HG03457 (cell line): ENCODE measurements at regions not wholly inside any gene's neighbourhood (a gene's known extent, or its start where the extent isn't known, plus 50 kb on each side); places are given as distances from the start of the nearest gene placed in this dataset.

ENCODE experiments used
- ATAC-seq: cut with Tn5 transposase; IDR thresholded peaks from one replicate; pipeline ENCODE4 v1.9.1; 2021; ENCODE audit warnings: moderate number of reproducible peaks; ENCODE audit not compliant: unreplicated experiment

DNA sequence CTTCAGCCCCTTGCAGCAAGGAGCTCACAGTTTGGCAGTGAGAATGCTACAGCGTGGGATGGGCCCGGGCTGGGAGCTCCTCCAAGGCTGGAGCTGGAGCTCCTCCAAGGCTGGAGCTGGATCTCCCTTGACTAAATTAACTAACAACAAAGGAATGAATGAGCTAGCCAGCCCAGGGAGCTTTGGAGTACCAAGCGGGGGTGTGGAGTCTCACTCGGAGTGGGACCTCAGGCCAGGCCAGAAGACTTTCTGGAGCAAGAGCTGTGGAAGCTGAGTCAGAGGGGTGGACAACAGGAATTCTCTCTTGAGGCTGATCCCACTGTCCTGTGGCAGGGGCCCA is 244.7 kb upstream of the HS6ST1 start:
- no peak for ATAC-seq

DNA sequence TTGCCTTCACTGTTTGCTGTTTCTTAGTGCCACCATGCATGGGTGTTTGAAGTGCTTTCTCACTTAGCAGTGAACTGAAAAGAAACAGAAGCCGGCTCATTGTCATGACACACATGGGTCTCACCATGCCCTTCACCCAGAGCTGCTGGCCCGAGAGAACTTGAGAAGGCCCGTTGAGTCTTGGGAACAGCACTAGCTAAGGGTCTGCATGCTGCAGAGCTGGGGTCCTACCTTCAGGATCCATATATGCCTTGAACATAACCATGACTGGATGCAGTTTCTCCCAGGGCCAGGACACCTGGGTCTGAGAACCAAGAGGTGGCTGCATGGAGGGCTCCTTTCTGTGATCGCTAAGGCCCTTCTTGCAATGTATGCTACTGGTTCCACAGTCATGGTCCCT is 245.5 kb upstream of the HS6ST1 start:
- ATAC-seq: no peak

DNA sequence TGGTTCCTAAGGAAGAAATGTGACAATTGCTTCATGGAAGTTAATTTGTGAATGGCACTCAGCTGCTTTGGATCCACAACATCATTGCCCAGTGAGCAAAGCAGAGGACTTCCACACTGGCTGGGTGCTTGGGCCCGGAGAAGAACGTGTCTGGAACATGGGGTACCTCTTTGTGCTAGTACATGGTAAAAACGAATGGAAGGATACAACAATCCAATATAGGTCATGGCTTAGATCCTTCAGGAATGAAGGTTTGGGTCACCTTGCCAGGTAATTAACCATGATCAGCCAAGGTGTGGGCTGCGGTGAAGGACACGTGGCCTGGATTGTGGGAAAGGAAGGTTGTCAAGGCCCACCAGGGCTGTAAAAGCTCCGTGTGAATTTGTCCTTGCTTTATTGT is 245.9 kb upstream of the HS6ST1 start:
- no peak for ATAC-seq

DNA sequence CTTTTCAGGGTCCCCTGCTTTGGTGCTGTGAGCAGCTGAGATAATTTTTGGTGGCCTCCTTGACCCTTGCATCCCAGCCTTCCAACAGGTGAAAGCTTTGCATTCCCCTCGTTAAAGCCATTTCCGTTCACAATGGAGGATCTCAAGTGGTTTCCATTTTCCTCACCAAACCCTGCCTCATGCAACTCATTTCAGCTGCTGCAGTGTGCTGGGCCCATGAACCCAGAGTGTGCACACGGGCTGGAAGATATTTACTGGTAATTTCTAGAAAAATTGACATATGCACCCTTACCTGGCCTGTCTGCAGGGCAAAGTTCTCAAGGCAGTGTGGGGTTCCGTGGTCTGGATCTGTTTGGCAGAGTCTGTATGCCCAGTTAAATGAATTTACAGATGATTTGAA is 246.8 kb upstream of the HS6ST1 start:
- ATAC-seq: no peak

DNA sequence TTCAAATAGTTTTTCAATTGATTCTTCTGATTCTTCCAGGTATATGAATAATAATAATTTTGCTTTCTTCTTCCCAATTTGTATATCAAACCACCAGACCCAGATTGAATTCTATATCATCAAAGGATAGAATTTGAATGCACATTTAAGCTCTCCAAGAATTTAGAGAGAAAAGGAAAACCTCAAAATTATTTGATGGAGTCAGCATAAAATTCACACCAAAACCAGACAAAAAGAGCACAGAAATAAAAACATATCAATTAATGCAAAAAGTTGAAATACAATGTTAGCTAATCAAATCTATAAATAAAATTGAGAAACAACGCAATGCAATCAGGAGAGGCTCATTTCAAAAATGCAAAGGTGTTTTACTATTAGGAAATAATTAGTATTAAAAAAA is 248.0 kb upstream of the HS6ST1 start:
- ATAC-seq: no peak

DNA sequence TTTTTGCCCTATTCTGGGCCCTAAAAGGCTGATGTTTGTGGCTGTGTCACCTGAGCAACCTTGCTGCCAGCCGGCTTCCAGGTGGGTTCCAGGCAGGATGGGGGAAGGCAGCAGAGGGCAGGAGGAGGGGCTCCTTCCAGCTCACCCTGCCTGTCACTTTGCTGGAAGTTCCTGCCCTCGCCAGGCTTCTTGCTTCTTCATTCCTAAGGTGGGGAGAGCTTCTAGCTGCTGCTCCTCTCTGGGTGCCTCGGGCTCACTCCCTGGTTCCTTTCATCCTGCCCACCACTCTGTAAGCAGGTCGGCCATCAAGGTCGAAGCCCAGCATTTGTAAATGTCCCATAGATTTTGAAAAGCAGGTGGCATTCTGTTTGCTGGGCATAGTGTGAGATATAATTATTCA is 249.4 kb upstream of the HS6ST1 start:
- ATAC-seq: no peak

DNA sequence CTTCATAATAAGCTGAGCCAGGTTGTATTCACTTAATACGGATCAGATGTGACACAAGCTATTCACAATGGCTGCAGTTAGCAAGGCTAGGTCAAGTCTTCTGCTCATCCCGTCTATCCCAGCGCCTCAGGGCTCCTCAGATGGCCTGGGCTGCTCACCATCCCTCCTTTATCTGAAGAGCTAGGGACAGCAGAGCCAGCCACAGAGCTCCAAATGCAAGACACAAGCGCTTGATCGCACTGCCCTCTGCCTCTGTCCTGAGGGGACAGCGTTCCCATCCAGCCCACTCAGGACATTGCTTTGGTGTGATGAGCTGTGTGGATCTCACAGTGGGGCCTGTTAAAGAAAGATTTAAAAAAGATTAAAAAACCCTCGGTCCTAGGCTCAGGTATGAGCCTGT is 254.4 kb upstream of the HS6ST1 start:
- no peak for ATAC-seq

DNA sequence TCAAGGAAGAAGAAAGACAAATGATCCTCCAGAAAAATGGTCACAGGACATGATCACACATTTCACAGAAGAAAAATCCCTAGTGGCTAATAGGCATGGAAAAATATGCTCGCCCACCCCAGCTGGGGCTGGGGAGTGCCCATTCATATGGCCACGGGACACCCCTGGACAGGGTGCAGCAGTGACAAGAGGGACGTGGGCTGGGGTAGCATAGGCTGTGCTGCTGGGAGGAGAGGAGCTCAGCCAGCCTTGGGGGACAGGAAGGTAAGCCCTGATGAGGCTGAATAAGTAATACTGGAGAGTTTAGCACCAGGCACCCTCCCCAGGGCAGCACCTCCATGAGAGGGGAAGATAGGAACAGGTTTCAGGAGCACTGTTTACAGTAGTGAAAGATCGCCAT is 254.9 kb upstream of the HS6ST1 start:
- ATAC-seq: no peak

DNA sequence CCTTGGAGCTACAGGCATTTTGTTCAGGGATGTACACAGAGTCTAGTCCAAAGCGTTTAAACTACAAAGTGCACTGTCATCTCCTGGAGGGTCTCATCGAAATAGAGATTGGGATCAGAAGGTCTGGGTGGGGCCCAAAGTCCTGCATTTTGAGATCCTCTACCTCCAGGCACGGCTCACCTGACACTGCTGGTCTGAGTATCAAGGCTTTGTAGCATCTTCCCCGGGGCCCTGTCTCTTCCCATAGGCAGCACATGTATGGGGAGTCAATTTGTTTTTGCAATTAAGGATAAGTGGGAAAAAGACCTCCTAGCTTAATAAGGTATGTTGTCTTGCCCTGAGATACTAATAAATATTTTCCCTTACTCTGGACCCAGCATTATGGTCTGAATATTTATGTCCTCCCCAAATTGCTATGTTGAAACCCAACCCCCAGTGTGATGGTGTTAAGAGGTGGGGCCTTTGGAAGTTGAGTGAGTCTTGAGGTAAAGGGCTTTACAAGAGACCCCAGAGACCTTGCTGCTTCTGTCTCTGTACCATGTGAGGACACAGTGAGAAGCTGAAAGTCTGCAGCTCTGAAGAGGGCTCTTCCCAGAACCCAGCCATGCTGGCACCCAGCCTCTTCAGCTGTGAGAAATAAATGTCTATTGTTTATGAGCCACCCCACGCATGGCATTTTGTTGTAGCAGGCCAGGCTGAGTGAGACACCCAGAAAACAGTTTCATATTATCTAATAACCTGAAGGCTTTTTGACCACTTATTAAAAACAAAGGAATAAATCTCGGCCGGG is 258.7 kb upstream of the HS6ST1 start:
- ATAC-seq: no peak

DNA sequence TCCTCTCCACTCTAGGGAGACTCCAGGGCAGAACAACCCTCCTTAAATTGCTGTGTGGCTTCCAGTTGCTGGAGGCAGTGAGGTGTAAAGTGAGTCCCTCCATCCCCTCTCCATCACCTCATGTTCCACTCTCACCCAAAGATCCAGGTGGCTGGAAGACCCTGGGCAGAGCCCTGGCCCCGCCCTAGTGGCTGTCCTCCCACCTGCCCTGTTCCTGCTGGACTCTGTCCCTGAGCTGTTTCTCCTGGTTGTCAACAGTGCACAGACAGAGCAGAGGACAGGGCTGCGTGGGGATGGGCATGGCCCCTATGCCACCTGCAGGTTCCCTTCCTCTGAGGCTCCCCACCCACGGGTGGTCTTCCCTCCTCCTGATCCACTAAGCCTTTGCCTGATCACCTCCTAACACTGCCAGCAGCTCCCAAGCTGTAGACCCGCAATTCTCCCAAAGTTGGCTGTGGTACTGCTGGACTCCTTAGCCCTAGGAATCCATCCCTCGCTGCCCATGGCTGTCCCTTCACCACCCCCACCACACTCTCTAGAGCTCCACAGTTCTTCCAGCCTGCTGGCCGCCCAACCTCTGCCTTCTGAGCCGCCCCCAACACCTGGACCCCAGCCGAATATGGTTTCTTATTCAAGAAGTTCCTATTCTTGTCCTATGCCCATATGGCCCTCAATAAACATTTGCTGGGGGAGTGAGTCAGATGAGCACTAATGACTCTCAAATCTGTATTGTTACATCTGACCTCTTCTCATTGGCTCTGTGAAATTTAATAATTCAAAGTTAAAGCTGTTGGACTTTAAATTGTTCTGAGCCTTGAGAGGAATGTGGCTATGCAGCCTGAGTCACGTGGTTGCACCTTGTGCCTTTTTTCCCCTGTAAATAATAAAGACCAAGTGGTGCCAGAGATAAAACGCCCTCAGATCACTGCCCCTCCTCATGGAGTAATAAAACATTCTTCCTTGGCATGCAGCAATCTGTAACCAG is 260.0 kb upstream of the HS6ST1 start:
- ATAC-seq: no peak

DNA sequence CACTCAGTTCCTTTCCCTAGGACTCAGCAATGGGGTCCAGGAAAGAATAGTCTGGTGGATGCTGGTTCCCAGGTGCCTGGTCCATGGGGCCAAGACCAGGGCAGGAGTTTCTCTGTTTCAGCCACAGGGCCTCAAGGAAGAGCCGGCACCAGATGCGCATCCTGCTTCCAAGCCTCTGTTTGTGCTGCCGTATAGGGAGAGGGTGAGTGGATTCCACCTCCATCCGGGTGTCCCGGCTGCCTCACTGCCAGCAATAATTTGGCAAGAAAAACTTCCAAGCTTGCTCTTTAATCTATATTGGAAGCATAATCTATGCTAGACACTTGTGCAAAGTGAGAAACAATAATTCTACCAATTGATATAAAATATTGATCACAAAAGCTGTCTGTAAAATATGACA is 261.2 kb upstream of the HS6ST1 start:
- no peak for ATAC-seq

DNA sequence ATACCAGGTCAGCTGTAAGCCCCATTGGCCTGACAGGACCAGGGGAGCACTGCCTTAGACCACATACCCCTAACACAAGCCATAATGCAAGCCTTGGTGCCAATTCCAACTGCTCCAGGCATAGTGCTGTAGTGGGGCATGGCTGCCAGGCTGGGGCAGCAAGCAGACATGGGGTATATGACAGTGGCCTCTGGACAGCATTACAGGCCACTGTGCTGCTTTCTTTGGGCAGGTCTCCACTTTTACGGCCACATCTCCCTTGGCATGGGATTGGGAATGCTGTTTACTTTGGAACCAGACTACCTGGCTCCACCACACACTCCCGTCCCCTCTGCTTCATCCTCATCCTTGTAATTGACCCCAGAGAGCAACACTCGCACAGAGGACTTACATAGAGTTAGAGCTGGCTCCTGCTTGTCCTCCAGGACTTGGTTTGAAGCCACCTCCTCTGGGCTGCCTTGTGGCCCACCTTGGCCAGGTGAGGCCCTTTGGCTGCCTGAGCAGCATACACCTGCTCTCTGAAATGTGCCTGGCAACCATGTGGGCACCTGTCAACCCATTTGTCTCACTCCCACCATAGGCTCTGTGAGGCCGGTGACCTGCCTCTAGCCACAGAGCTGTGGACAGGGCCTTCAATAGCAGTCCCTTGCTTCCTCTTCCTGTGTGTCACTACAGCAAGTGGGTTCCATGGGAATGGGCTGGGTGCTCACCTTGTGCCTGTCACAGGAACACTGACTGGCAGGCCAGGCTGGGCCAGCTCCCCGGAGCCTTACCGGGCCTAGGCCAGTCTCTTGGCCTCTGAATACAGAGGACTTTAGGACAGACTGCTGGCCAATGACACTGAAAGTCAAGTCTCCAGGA is 262.6 kb upstream of the HS6ST1 start:
- no peak for ATAC-seq

DNA sequence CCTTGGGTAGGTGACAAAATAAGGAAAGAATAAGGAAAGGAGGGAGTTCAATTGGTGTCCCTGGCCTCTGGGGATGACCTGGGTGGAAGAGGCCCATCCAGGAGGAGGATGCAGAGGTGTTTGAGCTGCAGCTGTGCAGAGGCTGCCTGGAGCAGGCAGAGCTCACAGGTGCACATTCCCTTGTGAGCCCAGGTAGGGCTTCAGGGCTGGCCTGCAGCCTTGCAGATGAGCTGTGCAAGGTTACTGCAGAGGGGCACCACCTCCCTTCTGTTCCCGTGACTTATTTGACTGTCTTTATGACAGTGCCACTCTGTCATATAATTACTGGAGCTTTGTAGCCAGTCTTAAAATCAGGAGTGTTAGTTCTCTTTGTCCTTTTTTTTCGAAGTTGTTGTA is 263.2 kb upstream of the HS6ST1 start:
- no peak for ATAC-seq

DNA sequence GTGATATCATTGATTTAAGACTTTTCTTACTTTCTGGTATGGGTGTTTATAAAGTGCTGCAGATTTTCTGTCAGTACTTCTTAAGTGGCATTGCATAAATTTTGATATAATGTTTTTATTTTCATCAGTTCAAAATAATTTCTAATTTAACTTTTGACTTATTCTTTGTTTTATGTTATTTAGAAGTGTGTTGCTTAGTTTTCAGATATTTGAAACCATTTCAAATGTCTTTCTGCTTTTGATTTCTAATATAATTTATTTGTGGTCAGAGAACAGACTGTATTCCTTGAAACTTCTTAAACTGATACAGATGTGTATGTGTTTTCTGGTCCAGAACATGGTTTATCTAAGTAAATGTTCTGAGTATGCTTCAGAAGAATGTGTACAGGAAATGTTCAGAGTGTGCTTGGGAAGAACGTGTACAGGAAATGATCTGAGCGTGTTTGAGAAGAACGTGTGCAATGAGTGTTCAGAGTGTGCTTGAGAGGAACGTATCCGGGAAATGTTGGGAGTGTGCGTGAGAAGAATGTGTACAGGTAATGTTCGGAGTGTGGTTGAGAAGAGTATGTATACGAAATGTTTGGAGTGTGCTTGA is 265.7 kb upstream of the HS6ST1 start:
- ATAC-seq: no peak

DNA sequence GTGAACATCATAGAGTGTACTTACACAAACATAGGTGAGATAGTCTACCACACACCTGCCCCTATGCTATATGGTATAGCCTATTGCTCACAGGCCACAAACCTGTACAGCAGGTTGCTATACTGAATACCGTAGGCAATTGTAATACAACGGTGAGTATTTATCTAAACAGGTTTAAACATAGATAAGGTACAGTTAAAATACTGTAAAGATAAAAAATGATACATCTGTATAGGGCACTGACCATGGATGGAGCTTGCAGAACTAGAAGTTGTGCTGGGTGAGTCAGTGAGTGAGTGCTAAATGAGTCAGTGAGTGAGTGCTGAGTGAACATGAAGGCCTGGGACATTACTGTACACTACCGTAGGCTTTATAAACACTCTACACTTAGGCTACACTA is 267.0 kb upstream of the HS6ST1 start:
- no peak for ATAC-seq

DNA sequence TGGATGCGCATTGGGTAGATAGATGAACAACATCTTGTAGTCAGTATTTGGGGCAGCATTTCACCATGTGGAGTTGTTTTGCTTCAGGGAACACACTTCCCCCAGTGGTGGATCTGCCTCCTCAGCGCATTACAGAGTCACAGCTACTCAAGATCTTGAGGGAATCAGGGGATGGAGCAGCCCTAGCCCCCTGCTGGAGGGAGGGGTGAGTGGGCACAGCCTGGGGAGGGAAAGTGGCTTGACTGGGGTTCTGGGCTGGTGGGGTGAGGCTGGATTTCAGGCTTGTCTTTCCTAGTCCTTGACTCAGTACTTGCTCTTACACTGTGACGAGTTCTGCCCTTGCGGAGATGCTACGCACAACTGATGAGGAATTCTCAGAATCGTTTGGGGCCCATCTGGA is 271.0 kb upstream of the HS6ST1 start:
- ATAC-seq: no peak

DNA sequence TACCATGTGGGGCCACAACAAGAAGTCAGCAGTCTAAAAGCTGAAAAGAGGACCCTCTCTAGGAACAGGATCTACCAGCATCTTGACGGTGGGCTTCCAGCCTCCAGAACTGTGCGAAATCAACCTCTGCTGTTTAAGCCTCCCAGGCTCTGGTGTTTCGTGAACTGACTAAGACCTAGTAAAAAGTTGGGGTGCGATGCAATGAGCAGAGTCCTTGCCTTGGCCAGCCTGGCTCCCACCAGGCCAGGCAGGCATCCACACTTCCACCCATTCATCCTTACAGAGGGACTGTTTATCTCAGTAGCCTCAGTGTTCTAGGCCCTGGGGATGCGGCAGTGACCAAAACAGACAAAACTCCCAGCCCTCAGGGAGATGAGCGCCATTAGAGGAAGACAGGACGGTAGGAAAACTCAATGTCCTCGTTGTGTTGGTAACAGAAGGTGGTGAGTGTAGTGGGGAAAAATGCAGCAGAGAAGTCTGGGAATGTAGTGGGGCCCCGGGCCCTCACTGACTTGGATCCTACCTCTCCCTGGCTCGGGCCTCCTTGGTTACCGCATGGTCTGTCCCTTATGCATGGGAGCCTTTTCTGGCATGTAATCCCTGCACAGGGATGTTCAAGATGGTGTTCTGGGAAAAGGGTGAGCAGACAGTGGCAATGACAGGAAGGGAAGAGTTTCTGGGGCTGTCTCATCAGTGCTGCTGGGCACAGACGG is 271.8 kb upstream of the HS6ST1 start:
- no peak for ATAC-seq

DNA sequence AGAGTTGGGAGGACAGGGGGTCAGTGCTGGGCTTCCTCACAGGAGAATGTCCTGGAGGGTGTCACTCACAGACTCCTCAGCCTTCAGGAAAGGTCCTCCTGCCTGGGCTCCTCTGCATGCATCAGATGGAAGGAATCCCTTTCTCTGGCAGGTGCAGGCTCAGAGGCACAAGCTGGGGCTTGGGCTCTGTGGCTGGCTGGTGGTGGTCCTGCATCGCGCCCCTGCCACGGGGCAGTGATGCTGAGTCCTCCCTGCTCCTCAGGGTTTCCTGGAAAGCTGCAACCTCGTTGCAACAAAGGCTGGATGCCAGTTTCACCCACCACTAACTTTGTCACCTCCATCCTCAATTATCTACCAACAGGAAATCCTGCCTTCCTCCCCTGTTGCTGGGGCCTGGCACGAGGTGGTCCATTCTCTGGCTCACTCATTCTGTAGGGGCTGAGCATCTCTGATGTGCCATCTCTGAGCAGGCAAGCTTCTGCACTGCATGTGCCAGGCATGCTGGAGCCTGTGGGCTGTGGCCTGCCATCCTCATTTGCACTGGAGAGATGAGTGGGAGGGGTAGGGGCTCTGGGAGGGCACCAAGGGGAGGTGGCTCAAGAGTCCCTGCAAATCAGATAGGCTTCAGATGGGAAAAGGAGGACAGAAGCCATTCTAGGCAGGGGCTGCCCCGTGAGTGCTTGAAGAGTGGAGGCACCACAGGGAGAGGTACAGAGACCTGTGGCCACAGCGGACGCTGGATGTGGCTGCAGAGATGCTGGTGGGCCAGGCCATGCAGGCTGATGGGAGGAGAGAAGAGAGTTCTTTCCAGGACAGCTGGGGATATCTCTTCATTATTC is 272.6 kb upstream of the HS6ST1 start:
- no peak for ATAC-seq
